Activated CD4-positive, alpha-beta T cell treated with anti-CD3 and anti-CD28 coated beads, Interleukin-2, amount 50 U/mL, for 4 hours (primary cell): ENCODE measurements at regions not wholly inside any gene's neighbourhood (a gene's known extent, or its start where the extent isn't known, plus 50 kb on each side); places are given as distances from the start of the nearest gene placed in this dataset.
"Not testable (repeated sequence)": the region's sequence is repeated elsewhere in the genome, so short reads cannot be mapped to it uniquely, and the experiment has no call there.

Experiments used
- DNase-seq, 2 experiments: peaks; one replicate each; pipeline ENCODE4 v3.0.0-alpha.2; 2020

- no peak for DNase-seq
These were observed 376.2 kb upstream of the CLINT1 start for GRCh38 chr5:158235159-158235547.

DNA sequence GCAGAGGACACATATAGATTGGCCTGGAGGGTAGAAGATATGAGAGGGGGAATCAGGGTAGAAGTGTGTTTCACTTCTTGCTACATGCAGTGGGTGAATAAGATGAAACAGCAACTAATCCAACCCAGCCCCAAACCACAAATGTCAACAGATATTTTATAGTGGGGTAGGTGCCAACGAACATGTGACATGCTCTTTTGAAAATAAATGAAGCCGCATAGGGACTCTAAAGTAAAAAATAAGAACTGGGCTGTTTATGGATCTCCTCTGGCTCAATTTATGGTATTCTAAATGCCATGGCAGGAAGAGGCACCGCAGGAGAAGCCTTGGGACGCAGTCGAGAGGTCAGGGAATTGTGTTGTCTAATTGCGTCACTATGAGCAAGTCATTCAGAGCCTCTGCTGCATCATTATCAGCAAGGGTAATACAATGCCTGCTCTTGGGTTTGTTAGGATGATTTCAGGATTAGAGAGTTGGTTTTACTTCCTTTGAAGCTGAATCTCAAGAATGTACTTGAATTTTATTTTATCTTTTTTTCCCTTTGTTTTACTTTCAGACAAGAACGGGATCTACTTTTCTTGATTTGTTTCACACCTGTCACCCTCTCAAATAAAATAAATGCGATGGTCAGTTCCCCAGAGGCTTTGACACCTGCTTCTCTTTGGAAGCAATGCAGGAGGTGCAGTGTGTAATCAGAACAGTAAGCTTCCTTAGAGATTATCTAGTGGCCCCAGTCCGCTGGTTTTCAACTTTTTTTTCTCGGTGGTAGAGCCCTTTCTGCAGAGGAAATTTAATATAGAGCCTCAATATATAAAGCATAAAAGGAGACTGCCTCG, 375.6 kb upstream of the CLINT1 start:
- no peak for DNase-seq

DNA sequence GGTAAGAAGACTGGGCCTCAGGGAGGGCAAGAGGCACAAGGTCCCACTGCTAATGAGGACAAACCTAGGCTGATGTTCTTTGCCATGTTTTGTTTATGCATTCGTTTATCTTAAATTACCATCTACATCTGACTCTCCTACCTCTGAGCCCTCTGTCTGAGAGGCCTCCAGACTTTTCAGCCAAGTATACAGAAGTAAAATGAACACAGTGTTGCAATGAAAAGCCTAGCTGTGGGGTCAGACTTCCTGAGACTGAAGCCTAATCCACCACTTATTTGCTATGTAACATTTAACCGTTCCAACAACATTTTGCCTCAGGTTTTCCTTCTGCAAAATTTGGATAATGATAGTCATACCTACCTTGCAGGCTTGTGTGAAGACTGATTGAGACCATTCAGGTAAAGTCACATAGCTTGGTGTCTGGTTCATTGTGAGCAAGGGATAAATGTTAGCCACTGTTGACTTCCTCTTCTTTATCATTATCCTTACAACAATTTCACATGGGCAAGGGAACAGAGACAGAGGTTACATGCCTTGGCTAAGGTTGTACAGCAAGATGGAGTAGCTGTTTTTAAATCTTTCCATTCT, 374.9 kb upstream of the CLINT1 start:
- DNase-seq = no peak

GRCh38 chr5:158227314-158227713, 368.4 kb upstream of the CLINT1 start:
- not testable (repeated sequence) for DNase-seq

- no peak for DNase-seq
These were observed 367.6 kb upstream of the CLINT1 start for GRCh38 chr5:158226496-158226895.

- no peak for DNase-seq
These were observed 365.3 kb upstream of the CLINT1 start for GRCh38 chr5:158224253-158224652.

- DNase-seq = no peak
These were observed 364.2 kb upstream of the CLINT1 start for GRCh38 chr5:158223054-158223600.

DNA sequence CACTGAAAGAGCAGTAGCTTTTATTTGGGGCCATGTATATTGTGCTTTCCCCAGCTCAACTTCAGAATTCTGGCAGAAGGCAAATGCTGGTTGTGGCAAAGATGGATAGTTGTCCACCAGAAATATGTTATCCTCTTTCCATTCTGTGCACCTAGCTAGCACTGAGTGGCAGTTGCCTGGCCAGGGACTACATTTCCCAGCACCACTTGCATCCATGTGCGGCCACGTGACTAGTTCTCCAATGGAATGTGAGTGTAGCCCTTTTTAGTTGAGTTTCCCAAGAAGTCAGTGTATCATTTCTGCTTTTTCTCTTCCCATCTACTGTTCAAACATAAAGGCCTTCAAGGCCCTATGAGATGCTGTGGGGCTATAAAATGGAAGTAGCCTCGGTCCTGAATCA, 354.0 kb upstream of the CLINT1 start:
- DNase-seq = no peak

DNA sequence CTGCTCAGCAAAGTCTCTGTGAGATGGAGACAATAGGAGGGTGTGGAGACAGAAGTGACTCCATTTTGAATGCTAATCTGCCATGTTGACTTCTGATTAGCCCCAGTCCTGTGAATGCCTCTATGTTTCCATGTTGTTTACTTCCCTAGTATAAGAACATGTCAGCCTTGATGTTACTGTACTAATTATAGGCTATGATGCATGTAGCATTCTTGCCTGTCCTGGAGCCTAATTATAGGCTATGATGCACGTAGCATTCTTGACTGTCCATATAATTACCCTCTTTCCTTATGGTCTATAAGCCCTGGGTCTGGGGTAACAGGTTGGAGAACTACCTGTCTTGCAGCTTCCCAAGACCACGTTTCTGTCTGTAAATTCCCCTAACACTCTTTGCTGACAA, 353.3 kb upstream of the CLINT1 start:
- no peak for DNase-seq

DNA sequence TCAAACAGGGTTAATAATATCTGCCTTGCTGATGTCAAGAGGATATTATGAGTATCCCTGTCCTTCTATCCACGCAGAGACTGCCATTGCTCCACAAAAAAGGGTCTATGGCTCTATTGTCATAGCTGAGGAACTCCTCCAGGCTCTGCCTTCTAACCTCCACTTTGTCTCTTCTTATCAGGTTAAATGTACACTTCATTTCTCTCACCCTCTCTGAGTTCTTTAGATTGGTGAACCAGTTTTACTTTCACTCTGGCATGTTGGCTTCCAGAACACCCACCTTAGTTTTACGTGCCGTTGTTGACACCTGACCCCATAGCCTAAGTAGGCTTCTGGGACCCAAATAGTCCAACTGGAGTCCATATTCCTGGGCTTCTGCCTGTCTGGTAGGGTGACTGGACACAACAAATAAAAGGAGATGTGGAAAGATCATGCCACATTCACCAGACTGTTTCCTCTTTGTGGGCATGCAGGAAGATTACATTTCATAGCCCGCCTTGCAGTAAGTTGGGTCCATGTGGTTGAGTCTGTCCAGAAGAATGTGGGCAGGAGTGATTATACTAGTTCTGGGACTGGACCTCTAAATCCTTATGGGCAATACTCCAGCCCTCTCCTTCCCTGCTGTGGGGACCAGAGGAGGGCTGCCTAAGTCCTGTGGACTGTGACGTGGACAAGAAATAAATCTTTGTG, 350.4 kb upstream of the CLINT1 start:
- no peak for DNase-seq

DNA sequence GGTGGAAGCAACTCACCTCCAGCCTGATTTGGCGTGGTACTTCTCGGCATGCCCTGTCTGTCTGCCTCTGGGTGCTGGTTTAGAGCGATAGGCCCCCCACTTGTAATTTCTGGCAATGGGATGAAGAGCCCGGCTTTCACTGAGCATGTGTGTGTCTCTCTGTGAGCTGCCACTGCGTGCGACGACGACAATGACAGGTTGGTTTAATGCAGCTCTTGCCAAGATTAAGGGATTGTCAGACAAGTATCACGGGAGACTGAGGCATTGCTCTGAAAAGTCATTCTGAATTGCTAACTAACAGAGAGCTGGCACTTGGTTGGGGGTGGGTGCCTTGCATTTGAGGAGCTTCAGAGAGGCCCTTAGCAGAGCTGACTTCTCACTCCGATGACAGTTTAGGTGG, 348.8 kb upstream of the CLINT1 start:
- DNase-seq = no peak

GRCh38 chr5:158205992-158206391, 347.0 kb upstream of the CLINT1 start:
- no peak for DNase-seq

GRCh38 chr5:158203261-158203660, 344.3 kb upstream of the CLINT1 start:
- no peak for DNase-seq

DNA sequence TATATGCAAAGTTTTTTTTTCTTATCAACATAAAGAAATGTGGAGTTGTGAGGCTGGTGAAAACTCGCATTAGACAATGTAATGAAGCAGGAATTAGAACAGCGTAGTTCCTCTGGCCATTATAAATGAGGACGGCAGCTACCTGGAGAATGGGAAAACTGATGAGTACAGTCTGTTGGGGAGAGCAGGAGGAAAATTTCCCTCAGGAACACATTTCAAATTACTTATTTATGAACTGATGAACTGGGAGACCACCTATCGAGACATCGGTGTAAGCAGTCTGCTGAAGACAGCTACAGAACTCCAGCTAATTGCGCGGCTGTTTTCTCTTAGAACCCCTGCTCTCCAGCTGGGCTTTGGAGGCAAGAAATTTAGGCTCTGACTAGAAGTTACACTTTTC, 343.9 kb upstream of the CLINT1 start:
- DNase-seq = no peak

- no peak for DNase-seq
These were observed 341.7 kb upstream of the CLINT1 start for GRCh38 chr5:158200619-158201018.

GRCh38 chr5:158198636-158199035, 339.7 kb upstream of the CLINT1 start:
- no peak for DNase-seq

DNA sequence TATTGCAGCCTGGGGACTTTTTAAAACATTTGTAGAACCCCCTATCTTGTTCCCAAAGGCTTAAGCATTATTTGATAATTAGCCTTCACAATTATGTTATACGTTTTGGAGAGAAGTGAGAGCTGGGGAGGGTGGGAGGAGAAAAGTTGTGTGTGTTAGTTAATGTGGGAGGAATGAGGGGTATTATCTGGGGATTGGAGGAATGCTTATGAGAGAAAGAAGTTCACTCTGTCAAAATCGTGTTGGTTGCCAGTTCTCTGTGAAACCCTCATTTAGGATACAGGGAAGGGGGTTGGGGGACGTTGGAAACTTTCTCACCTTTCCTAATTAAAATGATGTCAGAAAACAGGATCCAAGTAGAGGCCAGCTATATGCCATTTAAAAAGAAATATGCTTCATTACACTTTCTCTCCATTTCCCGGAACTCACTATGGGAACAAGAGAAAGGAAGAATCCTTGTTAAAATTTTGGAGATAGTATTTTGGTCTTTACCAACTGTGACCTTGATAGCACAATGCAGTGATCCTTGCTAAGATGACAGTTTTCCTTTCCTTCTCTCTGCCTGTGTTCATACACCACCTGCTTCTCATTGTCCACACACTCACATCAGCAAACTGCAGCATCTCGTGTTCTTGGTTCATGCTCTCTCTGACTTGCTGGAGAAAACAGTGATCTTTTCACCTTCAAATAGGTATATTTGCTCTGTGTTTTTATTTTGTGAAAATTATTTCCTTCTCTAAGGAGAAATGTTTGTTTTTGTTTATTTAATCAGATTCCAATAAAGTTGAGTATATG, 336.7 kb upstream of the CLINT1 start:
- no peak for DNase-seq

- no peak for DNase-seq
These were observed 335.6 kb upstream of the CLINT1 start for GRCh38 chr5:158194561-158194976.

GRCh38 chr5:158193395-158193794, 334.4 kb upstream of the CLINT1 start:
- not testable (repeated sequence) for DNase-seq

DNA sequence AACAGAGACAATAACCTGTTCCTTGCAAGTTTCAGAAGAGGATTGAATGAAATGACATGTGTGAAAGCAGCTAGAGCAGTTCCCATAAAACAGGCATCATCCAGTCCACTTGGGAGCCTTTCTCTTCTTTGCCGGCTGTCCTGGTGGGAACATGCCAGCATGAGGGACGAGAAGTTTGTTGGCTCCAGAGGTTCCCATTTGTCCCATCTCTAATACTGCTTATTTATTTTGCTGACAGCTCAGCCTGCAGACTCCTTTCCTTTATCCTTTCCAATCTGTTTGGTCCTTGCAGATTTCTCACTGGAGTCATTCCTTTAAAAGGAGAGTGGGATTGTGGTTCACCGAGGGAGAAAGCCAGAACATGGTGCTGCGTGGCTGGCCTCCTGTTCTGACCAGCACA, 321.5 kb upstream of the CLINT1 start:
- no peak for DNase-seq

GRCh38 chr5:158179271-158179670, 320.3 kb upstream of the CLINT1 start:
- no peak for DNase-seq

- no peak for DNase-seq
These were observed 319.6 kb upstream of the CLINT1 start for GRCh38 chr5:158178535-158178934.

DNA sequence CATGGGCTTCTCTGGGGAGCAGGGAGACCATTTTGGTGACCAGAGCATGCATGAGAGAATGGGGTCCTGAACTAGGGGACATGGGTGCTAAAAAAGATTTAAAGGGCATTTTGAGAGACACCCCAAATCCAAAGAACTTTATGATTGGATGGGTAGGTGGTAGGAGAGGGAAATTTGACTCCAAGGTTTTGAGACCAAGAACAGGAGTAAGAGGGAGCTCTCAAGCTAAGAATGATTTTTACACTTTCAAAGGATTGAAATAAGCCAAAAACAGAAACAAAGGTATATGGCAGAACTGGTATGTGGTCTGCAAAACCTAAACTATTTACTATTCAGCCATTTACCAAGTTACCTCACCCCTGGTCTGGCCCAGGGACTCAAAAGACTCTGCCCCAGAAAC, 318.2 kb upstream of the CLINT1 start:
- DNase-seq = no peak
